AG10803 (cell line): ENCODE measurements at regions not wholly inside any gene's neighbourhood (a gene's known extent, or its start where the extent isn't known, plus 50 kb on each side); places are given as distances from the start of the nearest gene placed in this dataset.

Source experiments
- DNase-seq: peaks from one replicate; pipeline ENCODE4 v3.0.0; 2010; ENCODE audit warnings: low read depth
- H3K4me3 ChIP-seq: 2 replicates; pipeline ENCODE4 v1.5.1; 2011; ENCODE audit warnings: mild to moderate bottlenecking, low read length, control low read depth
- CTCF ChIP-seq: conservative IDR thresholded peaks from 2 replicates; pipeline ENCODE4 v1.5.1; 2011; ENCODE audit warnings: mild to moderate bottlenecking, low read length, control low read depth, inconsistent platforms

- DNase-seq, result no peak
- H3K4me3 ChIP-seq, result no peak overlapping the region
- no peak for TF ChIP-seq CTCF
Observed at GRCh38 chr18:45496741-45497140, 118.5 kb upstream of the SLC14A2 start.

- no peak for DNase-seq
- no peak for TF ChIP-seq CTCF
Observed at GRCh38 chr18:45497595-45498286, 117.5 kb upstream of the SLC14A2 start.

GRCh38 chr18:45498287-45498658 lies 117.0 kb upstream of the SLC14A2 start:
- DNase-seq, result no peak
- H3K4me3 ChIP-seq, result no peak overlapping the region
- TF ChIP-seq CTCF, result no peak

More at GRCh38 chr18:45497595-45498286, 117.5 kb upstream of the SLC14A2 start:
- no peak overlapping the region for H3K4me3 ChIP-seq

GRCh38 chr18:45503990-45504389 lies 111.3 kb upstream of the SLC14A2 start:
- no peak for TF ChIP-seq CTCF
- no peak overlapping the region for H3K4me3 ChIP-seq
- no peak for DNase-seq

GRCh38 chr18:45505497-45506206 lies 109.6 kb upstream of the SLC14A2 start:
- TF ChIP-seq CTCF, result no peak
- peak; percentile 32 for DNase-seq

GRCh38 chr18:45506951-45507350 lies 108.3 kb upstream of the SLC14A2 start:
- H3K4me3 ChIP-seq, result no peak overlapping the region
- no peak for DNase-seq
- no peak for TF ChIP-seq CTCF

More at GRCh38 chr18:45505497-45506206, 109.6 kb upstream of the SLC14A2 start:
- H3K4me3 ChIP-seq, result no peak overlapping the region

- no peak for DNase-seq
- no peak for TF ChIP-seq CTCF
Observed at GRCh38 chr18:45509535-45509934, 105.7 kb upstream of the SLC14A2 start.

More at GRCh38 chr18:45509535-45509934, 105.7 kb upstream of the SLC14A2 start:
- no peak overlapping the region for H3K4me3 ChIP-seq
